ENCODE measurements at regions not wholly inside any gene's neighbourhood (a gene's known extent, or its start where the extent isn't known, plus 50 kb on each side); places are given as distances from the start of the nearest gene placed in this dataset.
"Not testable (repeated sequence)": the region's sequence is repeated elsewhere in the genome, so short reads cannot be mapped to it uniquely, and the experiment has no call there.

DNA sequence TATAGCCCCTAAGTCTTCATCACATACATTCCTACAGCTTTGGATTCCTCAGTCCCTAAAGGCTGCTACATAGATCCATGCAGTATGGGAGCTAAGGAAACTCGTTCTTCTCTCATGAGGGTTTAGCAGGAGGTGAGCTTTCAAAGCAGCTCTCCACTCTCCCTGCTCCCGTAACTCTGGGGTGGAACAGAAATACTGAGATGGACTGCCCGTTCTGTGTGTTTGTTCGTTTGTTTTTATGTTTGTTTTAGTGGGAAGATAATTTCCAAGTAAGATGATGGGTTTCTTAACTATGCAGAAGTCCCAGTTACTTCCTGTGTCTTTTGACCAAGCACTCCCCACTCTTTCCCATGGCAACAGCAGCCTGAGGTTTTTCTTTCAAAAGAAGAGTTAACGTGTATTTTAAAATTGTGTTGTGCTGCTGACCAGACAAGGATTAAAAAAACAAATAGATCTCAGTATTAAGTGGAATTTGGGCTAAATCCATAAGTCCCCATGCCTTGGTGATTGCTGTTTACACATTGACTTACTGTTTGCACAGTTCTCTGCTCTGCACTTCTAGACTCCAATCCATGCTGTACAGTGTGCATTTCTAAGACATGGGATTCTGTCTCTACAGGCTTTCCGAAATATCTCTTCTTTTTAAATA, 156.4 kb upstream of the SH3BP4 start:
- no peak for DNase-seq (ENCODE audit: low read depth, low spot score)
- Histone ChIP-seq H3K36me3 (ENCODE audit: insufficient read depth, low read length) (no peaks in the 10 kb centered on the region), H3K4me3 (no peak overlapping the region), H3K9me3 (ENCODE audit: low read depth, low read length) (no peaks in the 10 kb centered on the region), H3K9ac (ENCODE audit: insufficient read length) (no peak overlapping the region), H3K27ac (no peak overlapping the region)
- TF ChIP-seq POLR2AphosphoS5 (IDR thresholded peaks at IDR 0.05; ENCODE audit: borderline replicate concordance, low read depth, low read length): no peak
- TF ChIP-seq EZH2 (IDR thresholded peaks at IDR 0.05): no peak
- TF ChIP-seq FOXP2 (optimal IDR thresholded peaks at IDR 0.05; ENCODE audit: control extremely low read depth, extremely low read length, insufficient read depth): no peak

DNA sequence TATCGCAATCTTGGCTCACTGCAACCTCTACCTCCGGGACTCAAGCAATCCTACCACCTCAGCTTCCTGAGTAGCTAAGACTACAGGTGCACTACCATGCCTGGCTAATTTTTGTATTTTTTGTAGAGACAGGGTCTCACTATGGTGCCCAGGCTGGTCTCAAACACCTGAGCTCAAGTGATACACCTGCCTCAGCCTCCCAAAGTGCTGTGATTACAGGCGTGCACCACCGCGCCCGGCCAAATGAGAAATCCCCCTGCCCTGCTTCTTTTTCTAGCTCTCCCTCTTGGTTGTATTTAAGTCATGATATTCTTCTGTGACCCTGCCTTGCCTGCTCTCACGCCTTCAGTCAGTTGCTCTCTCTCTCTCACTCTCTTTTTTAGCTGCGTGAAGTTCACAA, 157.0 kb upstream of the SH3BP4 start:
- no peak overlapping the region for H3K27ac ChIP-seq
- H3K9me3 ChIP-seq (ENCODE audit: low read depth, low read length): no peaks in the 10 kb centered on the region
- no peak overlapping the region for H3K9ac ChIP-seq (ENCODE audit: insufficient read length)
- TF ChIP-seq FOXP2 (optimal IDR thresholded peaks at IDR 0.05; ENCODE audit: control extremely low read depth, extremely low read length, insufficient read depth): no peak
- no peak for TF ChIP-seq POLR2AphosphoS5 (IDR thresholded peaks at IDR 0.05; ENCODE audit: borderline replicate concordance, low read depth, low read length)
- no peak for TF ChIP-seq EZH2 (IDR thresholded peaks at IDR 0.05)
- DNase-seq (ENCODE audit: low read depth, low spot score): no peak
- no peaks in the 10 kb centered on the region for H3K36me3 ChIP-seq (ENCODE audit: insufficient read depth, low read length)
- no peak overlapping the region for H3K4me3 ChIP-seq

DNA sequence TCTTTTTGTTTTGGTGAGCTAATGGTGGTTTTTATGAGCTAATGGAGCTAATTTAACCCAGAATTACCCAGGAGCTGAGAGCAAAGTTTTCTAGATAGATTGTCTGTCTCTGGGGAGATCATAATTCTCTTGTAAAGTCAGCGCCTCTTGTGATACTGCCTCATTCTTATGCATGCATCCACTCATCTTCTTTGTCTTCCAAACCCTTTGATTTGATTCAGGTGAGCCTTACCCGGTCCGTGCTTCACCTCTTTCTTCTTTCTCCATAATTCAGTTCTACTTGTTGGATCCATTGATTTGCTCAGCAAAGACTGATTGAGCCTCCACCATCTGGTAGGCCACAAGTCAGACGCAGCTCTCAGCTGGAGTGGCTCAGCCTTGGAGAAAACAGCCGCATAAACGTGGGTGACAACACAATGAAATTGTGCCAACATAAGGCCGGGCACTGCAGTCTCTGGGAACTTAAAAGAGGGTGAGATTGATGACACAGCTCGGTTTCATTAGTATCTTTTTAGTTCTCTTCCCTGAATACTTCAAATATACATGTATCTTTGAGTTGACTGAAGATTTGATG, 158.5 kb upstream of the SH3BP4 start:
- H3K27ac ChIP-seq: no peak overlapping the region
- TF ChIP-seq POLR2AphosphoS5 (IDR thresholded peaks at IDR 0.05; ENCODE audit: borderline replicate concordance, low read depth, low read length) (no peak), FOXP2 (optimal IDR thresholded peaks at IDR 0.05; ENCODE audit: control extremely low read depth, extremely low read length, insufficient read depth) (no peak), EZH2 (IDR thresholded peaks at IDR 0.05) (no peak)
- no peak overlapping the region for H3K9ac ChIP-seq (ENCODE audit: insufficient read length)
- DNase-seq (ENCODE audit: low read depth, low spot score): no peak
- no peaks in the 10 kb centered on the region for H3K9me3 ChIP-seq (ENCODE audit: low read depth, low read length)
- no peaks in the 10 kb centered on the region for H3K36me3 ChIP-seq (ENCODE audit: insufficient read depth, low read length)
- H3K4me3 ChIP-seq: no peak overlapping the region

DNA sequence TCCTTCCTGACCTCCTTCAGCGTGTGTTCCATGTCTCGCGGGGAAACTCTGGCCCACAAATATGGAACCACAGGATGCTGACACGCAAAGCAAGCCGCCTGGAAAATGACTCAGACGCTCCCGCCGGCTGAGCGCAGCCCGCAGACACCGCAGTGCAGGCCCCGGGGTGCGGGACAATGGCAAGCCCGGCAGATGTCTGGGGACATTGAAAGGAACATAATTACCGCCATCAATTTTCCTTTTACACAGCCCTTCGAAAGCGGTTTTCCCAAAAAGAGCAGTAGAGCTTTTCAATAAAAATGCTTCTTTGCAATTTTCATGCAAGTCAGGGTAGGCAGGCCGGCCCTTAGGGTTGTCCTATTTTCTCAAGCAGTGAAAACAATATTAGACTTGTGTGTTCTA, 159.2 kb upstream of the SH3BP4 start:
- TF ChIP-seq POLR2AphosphoS5 (IDR thresholded peaks at IDR 0.05; ENCODE audit: borderline replicate concordance, low read depth, low read length) (no peak), FOXP2 (optimal IDR thresholded peaks at IDR 0.05; ENCODE audit: control extremely low read depth, extremely low read length, insufficient read depth) (no peak), EZH2 (IDR thresholded peaks at IDR 0.05) (no peak)
- H3K27ac ChIP-seq: no peak overlapping the region
- DNase-seq (ENCODE audit: low read depth, low spot score): no peak
- no peak overlapping the region for H3K9ac ChIP-seq (ENCODE audit: insufficient read length)
- H3K4me3 ChIP-seq: no peak overlapping the region
- H3K36me3 ChIP-seq (ENCODE audit: insufficient read depth, low read length): no peaks in the 10 kb centered on the region
- H3K9me3 ChIP-seq (ENCODE audit: low read depth, low read length): no peaks in the 10 kb centered on the region

DNA sequence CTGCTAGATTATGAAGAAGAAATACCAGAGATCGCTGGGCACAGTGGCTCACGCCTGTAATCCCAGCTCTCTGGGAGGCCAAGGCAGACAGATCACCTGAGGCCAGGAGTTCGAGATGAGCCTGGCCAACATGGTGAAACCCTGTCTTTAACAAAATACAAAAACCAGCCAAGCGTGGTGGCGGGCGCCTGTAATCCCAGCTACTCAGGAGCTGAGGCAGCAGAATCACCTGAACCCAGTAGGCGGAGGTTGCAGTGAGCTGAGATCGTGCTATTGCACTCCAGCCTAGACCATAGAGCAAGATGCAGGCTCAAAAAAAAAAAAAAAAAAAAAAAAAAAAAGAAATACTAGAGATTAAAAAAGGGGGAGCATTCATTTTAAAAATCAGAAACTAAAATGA, 159.7 kb upstream of the SH3BP4 start:
- not testable (repeated sequence) for DNase-seq (ENCODE audit: low read depth, low spot score); H3K9me3 ChIP-seq (ENCODE audit: low read depth, low read length); H3K4me3 ChIP-seq; H3K9ac ChIP-seq (ENCODE audit: insufficient read length); H3K36me3 ChIP-seq (ENCODE audit: insufficient read depth, low read length); H3K27ac ChIP-seq

DNA sequence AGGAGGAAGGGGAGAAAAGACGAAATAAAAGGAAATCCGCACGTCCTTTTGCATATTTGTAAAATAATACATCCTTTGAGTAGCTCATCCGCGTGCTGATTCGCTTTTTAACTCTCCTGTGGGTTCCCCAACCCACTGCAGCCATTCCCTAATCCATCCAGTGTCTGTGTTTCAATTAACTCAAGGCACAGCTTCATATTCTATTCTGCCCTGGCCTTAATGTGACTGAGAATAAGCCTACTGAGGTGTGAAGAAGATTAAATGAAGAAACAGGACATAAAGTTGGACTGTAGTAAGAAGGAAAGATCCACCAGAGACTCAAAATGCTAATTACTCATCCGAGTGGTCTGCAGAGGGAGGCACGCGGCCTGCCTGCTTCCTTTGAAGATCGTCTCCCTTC, 161.4 kb upstream of the SH3BP4 start:
- Histone ChIP-seq H3K9ac (ENCODE audit: insufficient read length) (no peak overlapping the region), H3K4me3 (no peak overlapping the region), H3K27ac (no peak overlapping the region), H3K9me3 (ENCODE audit: low read depth, low read length) (no peaks in the 10 kb centered on the region), H3K36me3 (ENCODE audit: insufficient read depth, low read length) (no peaks in the 10 kb centered on the region)
- no peak for DNase-seq (ENCODE audit: low read depth, low spot score)
- TF ChIP-seq EZH2 (IDR thresholded peaks at IDR 0.05) (no peak), FOXP2 (optimal IDR thresholded peaks at IDR 0.05; ENCODE audit: control extremely low read depth, extremely low read length, insufficient read depth) (no peak), POLR2AphosphoS5 (IDR thresholded peaks at IDR 0.05; ENCODE audit: borderline replicate concordance, low read depth, low read length) (no peak)

DNA sequence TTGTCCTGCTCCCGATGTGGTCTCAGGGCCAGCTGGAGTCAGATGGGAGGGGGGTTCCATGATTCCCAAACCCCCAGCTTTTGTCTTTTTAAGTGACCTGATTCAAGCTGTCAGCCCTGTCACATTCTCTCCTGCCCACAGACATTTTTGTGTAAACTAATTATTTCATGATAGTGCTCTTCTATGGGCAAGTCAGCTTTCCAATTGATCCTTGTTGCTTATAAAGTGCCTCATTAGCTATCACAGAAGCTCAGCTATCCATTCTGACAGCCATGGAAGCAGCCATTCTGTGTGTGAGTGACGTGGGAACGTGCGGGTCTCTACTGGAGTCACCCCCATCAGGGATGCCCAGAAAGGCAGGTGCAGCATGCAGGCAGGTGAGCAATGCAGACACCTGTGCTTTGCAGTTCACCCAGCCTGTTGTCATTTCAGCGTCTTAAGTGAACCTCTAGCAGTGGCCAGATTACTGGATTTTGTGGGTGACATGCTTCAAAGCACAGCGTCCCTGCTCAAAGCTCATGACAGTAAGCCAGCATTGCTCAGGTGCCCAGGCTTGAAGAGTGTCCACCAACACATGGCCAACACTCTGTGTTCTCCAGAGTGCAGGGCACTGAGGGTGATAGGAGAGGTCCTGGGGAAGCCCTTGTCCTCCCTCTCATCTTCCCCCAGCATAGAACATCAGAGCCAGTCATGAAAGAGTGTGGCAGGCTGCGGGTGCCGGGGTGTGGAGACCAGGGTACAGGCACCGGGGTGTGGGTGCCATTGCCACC, 162.1 kb upstream of the SH3BP4 start:
- DNase-seq (ENCODE audit: low read depth, low spot score): no peak
- no peak overlapping the region for H3K9ac ChIP-seq (ENCODE audit: insufficient read length)
- H3K4me3 ChIP-seq: no peak overlapping the region
- TF ChIP-seq FOXP2 (optimal IDR thresholded peaks at IDR 0.05; ENCODE audit: control extremely low read depth, extremely low read length, insufficient read depth) (no peak), POLR2AphosphoS5 (IDR thresholded peaks at IDR 0.05; ENCODE audit: borderline replicate concordance, low read depth, low read length) (no peak), EZH2 (IDR thresholded peaks at IDR 0.05) (no peak)
- no peaks in the 10 kb centered on the region for H3K9me3 ChIP-seq (ENCODE audit: low read depth, low read length)
- no peak overlapping the region for H3K27ac ChIP-seq
- H3K36me3 ChIP-seq (ENCODE audit: insufficient read depth, low read length): no peaks in the 10 kb centered on the region

DNA sequence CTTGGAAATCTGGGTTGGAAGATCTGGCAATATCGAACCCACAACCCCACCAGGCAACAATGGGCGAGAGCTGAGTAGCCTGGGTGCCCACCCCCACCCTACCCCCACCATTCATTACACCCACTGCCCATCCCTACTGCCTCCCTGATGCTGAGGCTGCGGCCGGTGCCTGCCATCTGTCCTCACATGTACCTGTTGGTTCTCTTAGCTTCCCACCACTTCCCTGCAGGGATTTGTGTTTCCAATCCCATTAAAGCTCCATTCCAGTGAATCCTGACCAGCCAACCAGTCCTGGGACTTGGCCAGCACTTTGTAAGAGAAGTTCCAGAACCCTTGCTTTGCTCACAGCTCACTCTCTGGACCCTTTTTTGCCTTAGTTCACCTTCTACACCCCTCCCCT, 163.0 kb upstream of the SH3BP4 start:
- Histone ChIP-seq H3K4me3 (no peak overlapping the region), H3K36me3 (ENCODE audit: insufficient read depth, low read length) (no peaks in the 10 kb centered on the region), H3K9ac (ENCODE audit: insufficient read length) (no peak overlapping the region), H3K9me3 (ENCODE audit: low read depth, low read length) (no peaks in the 10 kb centered on the region), H3K27ac (no peak overlapping the region)
- DNase-seq (ENCODE audit: low read depth, low spot score): no peak
- no peak for TF ChIP-seq EZH2 (IDR thresholded peaks at IDR 0.05)
- TF ChIP-seq POLR2AphosphoS5 (IDR thresholded peaks at IDR 0.05; ENCODE audit: borderline replicate concordance, low read depth, low read length): no peak
- no peak for TF ChIP-seq FOXP2 (optimal IDR thresholded peaks at IDR 0.05; ENCODE audit: control extremely low read depth, extremely low read length, insufficient read depth)
